ENCODE measurements at regions not wholly inside any gene's neighbourhood (a gene's known extent, or its start where the extent isn't known, plus 50 kb on each side); places are given as distances from the start of the nearest gene placed in this dataset.
"Not testable (repeated sequence)": the region's sequence is repeated elsewhere in the genome, so short reads cannot be mapped to it uniquely, and the experiment has no call there.

- DNase-seq, result no peak
Measured at GRCh38 chr13:24618011-24618955, 61.9 kb upstream of the ATP12A start.

GRCh38 chr13:24619282-24619681 is 60.9 kb upstream of the ATP12A start:
- no peak for DNase-seq

DNA sequence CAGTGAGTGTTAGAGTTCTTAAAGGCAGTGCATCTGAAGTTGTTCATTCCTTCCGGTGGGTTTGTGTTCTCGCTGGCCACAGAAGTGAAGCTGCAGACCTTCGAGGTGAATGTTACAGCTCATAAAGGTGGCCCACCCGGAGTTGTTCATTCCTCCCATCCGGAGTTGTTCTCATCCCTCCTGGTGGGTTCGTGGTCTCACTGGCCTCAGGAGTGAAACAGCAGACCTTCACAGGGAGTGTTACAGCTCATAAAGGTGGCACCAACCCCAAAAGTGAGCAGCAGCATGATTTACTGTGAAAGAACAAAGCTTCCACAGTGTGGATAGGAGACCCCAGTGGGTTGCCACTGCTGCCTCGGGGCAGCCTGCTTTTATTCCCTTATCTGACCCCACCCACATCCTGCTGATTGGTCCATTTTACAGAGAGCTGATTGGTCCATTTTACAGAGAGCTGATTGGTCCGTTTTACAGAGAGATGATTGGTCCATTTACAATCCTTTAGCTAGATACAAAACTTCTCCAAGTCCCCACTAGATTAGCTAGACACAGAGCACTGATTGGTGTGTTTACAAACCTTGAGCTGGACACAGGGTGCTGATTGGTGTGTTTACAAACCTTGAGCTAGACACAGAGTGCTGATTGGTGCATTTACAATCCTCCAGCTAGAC is 57.6 kb upstream of the ATP12A start:
- DNase-seq, result not testable (repeated sequence)

DNA sequence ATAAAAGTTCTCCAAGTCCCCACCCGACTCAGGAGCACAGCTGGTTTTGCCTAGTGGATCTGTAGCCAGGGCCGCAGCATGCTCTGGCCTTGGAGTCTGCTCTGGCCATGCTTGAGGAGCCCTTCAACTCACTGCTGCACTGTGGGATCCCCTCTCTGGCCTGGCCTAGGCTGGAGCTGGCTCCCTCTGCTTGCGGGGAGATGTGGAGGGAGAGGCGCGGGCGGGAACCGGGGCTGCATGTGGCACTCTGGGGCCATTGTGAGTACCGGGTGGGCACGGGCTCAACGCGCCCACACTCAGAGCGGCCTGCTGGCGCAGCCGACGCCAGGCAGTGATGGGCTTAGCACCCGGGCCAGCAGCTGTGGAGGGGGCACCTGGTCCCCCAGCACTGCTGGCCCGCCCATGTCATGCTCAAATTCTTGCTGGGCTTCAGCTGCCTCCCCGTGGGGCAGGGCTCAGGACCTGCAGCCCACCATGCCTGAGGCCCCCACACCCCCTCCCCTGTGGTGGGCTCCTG is 57.0 kb upstream of the ATP12A start:
- DNase-seq, result no peak

DNA sequence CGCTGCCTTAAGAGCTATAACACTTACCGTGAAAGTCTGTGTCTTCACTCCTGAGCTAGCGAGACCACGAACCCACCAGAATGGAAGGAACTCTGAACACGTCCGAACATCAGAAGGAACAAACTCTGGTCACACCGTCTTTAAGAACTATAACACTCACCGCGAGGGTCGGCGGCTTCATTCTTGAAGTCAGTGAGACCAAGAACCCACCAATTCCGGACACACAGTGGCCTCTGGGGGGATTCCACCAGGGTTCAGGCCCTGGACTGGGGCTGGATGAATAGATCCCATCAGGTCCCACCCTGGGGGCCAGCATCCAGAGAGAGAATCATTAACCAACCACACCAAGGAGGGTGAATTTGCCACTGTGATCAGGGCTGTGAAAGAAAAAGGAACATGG is 55.8 kb upstream of the ATP12A start:
- DNase-seq, result no peak

DNA sequence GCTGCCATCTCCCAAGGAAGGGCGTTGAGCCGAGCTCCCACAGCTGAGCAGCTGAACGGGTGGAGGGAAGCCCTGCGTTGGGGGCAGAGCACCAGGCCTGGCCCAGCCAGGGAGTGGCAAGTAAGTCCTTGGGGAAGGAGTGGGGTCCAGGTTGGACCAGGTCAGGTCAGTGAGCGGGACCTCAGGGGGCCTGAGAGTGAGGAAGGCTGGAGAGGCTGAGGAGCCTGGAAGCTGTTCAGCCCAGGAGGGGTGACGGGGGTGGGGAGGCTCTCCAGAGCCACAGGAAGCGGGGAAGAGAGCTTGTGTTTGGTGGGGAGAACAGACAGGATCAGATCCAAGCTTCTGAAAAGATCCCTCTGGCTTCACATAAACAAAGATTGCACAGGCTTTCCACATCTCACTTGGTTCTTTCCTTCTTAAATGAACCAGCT is 55.4 kb upstream of the ATP12A start:
- DNase-seq, result no peak

GRCh38 chr13:24625331-24625731 is 54.9 kb upstream of the ATP12A start:
- DNase-seq, result no peak

- DNase-seq, result no peak
Measured at GRCh38 chr13:24625870-24626849, 54.0 kb upstream of the ATP12A start.

DNA sequence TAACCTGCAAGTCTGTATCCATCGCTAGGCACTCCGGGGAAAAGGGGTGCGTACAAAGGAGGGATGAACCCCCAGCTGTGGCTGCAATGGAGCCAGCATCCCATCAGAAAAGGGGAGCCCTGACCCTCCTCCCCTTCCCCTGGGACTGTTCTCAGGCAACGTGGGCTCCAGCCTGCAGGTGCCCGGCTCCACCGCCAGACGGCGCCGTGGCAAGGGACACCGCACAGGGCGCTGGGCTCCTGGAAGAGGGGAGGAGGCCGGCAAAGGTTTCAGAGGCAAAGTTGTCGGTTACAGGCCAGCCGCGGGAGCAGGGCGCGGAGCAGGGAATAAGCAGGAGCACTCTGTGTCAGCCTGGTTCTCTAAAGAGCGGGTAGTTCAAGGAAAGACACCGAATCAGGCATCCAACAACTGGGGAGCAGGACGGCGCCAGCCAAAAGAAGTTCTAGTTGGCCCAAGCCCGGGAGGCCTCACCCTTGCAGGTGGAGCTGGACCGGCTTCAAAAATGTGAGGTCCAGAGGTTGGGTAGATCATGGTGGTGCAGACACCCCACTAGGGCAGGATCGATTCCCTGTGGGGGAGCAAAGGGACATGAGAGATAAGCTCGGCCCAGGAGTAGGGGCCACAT is 53.0 kb upstream of the ATP12A start:
- DNase-seq, result no peak

DNA sequence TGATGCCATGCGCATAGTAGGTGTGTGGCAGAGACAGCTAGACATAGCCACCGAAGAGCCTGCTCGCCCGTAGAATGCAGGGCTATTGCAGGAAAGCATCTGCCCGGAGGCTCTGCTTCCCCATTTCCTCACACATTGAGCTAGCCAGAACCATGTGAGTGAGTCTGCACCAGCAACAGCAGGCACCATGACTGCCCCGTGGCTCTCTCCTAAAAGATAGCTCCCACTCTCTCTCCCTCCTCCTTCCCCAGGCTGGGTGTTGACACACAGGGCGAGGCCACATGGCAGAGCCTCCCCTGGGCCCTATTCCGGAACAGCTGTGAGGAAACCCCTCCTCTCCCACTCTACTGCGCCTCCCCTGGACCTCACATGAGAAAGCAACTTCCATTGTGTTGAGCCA is 52.3 kb upstream of the ATP12A start:
- no peak for DNase-seq

- no peak for DNase-seq
Measured at GRCh38 chr13:24629320-24629719, 50.9 kb upstream of the ATP12A start.

DNA sequence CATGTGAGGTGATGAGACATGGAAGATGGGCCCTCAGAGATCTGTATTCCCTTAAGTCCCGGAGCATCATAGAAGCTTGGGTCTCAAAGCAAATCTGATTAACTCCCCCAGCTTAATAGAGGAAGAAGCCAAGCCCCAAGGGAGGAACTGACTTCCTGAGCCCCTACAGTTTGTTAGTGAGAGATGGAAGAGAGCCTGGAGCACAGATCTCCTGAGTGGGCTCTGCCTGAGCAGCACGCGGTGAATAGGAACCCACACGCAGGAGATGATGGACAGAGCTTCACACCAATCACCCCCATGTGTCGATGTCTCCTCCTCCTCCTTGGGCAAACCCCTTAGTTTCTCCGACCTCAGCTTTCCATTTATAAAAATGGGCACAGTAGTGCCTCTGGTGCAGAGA is 50.1 kb upstream of the ATP12A start:
- DNase-seq, result no peak

Measured in NCI-H524 treated with DMSO at 0.1 percent for 48 hours (cell line).